Neuron (in vitro differentiated cells): ENCODE measurements at regions not wholly inside any gene's neighbourhood (a gene's known extent, or its start where the extent isn't known, plus 50 kb on each side); places are given as distances from the start of the nearest gene placed in this dataset.

Experiments used
- H2AFZ ChIP-seq: one replicate; pipeline ENCODE4 v1.6.1; 2013; ENCODE audit warnings: low read depth, mild to moderate bottlenecking, inconsistent platforms, low read length, moderate library complexity
- H3K27me3 ChIP-seq: one replicate; pipeline ENCODE4 v1.6.1; 2013; ENCODE audit warnings: low read length; ENCODE audit not compliant: insufficient read depth
- H3K36me3 ChIP-seq: one replicate; pipeline ENCODE4 v1.6.1; 2013; ENCODE audit warnings: low read length; ENCODE audit not compliant: insufficient read depth
- H3K4me1 ChIP-seq: one replicate; pipeline ENCODE4 v1.6.1; 2013; ENCODE audit warnings: low read length; ENCODE audit not compliant: insufficient read depth
- H3K4me3 ChIP-seq: 2 replicates; pipeline ENCODE4 v1.5.1; 2013; ENCODE audit warnings: mild to moderate bottlenecking, low read length, moderate library complexity
- H3K9me3 ChIP-seq: one replicate; pipeline ENCODE4 v1.6.1; 2013; ENCODE audit warnings: low read length

DNA sequence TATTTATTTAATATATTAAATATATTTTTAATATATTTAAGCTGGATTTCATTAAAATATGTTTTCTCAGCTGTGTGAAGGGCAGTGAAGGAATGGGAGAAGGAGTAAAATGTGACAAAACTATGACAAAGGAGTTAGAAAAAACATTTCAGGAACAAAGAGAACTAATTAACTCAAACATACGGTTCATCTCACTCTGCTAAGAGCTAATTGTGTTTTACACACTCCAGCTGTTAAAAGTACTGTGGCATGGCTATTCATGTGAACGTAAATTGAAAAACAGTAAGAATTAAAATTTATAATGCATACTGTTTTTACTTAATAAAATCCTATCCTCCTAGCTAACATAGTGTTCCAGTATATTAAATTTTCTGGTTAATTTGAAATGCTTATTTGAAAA lies 262.5 kb upstream of the GNAI1 start:
- H3K36me3 ChIP-seq: no peaks in the 10 kb centered on the region
- H3K4me1 ChIP-seq: no peaks in the 10 kb centered on the region
- H3K27me3 ChIP-seq: no peaks in the 10 kb centered on the region
- no peak overlapping the region for H2AFZ ChIP-seq
- no peak overlapping the region for H3K4me3 ChIP-seq
- no peaks in the 10 kb centered on the region for H3K9me3 ChIP-seq

DNA sequence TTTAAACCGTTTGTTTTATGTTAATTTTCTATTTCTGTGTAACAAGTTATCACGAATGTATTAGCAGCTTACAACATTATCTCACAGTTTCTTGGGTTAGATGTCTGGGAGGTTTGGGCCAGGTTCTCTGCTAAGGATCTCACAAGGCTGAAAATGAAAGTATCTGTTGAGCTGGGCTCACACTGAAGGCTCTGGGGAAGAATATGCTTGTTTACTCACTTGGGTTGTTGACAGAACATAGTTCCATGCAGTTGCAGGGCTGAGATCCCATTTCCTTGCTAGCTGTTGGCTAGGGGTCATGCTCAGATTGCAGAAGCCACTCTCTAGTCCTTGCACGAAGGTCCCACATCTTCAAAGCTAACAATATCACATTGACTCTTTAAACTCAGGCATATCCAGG lies 266.6 kb upstream of the GNAI1 start:
- no peaks in the 10 kb centered on the region for H3K9me3 ChIP-seq
- no peaks in the 10 kb centered on the region for H3K27me3 ChIP-seq
- no peaks in the 10 kb centered on the region for H3K36me3 ChIP-seq
- H3K4me3 ChIP-seq: no peak overlapping the region
- no peaks in the 10 kb centered on the region for H3K4me1 ChIP-seq
- no peak overlapping the region for H2AFZ ChIP-seq

DNA sequence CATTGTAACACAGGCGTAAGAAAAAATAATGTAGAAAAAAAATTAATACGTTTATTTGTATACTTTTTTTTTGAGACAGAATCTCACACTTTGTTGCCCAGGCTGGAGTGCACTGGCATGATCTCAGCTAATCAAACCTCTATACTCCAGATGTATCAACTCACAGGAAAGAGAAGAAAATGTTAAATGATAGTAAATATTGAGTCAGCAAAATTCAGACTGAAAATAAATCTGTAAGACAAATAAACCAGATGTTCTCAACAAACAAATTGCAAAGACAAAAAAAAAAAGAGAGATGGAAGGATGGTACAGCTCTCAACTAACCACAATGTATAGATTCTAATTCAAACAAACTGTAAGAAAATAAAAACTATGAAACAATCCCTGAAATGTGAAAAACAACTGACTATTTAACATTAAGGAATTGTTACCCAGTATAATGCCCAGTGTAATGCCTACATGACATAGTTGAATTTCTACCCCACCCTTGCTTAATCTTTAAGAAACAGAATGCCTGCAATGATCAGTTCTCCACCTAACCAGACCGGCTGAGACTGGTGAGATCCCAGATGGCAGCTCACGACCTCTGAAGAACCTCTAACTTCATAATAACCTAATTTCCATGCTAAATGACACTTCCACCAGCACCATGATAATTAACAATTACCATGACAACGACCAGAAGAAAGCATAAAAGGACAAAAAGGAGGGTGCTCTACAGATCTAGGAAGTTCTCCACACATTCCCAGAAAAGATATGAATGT lies 272.0 kb upstream of the GNAI1 start:
- H3K36me3 ChIP-seq: no peaks in the 10 kb centered on the region
- H3K4me1 ChIP-seq: peaks cover 5% of the 10 kb centered on the region
- H3K4me3 ChIP-seq: no peak overlapping the region
- H3K27me3 ChIP-seq: no peaks in the 10 kb centered on the region
- no peaks in the 10 kb centered on the region for H3K9me3 ChIP-seq
- peak overlapping the region; percentile 69 for H2AFZ ChIP-seq

DNA sequence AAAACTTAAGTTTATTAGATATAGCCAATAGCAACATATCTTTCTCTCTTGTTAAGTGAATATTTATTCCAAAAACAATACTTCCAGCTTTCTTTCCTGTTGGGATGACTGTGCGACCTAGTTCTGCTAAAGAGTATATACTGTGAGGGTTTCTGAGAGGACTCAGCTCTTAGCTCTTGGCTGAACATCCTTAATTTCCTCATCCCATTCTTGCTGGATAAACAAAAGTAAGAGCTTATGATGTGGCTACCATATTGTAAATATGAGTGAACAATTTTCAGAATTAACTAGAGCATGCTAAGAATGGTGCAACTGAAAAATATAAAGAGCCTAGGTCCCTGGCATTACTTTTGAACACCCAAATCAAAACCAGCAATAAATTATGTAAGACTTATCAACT lies 279.5 kb upstream of the GNAI1 start:
- no peaks in the 10 kb centered on the region for H3K36me3 ChIP-seq
- no peaks in the 10 kb centered on the region for H3K9me3 ChIP-seq
- H3K4me3 ChIP-seq: no peak overlapping the region
- H2AFZ ChIP-seq: no peak overlapping the region
- H3K27me3 ChIP-seq: no peaks in the 10 kb centered on the region
- no peaks in the 10 kb centered on the region for H3K4me1 ChIP-seq

DNA sequence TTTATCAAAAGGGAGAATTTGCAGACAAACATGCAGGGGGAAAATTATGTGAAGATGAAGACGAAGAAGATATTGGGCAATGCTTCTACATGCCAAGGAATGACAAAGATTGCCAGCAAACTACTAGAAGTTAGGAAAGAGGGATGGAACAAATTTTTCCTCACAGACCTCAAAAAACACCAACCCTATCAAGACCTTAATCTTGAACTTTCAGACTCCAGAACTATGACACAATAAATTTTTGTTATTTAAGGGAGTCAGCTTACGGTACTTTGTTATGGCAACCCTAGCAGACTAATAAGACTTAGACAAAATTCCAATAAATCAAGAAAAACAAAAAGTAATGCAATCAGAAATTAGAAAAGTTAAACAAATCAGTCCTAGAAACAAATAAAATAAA lies 280.0 kb upstream of the GNAI1 start:
- H3K4me1 ChIP-seq: no peaks in the 10 kb centered on the region
- no peaks in the 10 kb centered on the region for H3K36me3 ChIP-seq
- H2AFZ ChIP-seq: no peak overlapping the region
- no peaks in the 10 kb centered on the region for H3K9me3 ChIP-seq
- H3K4me3 ChIP-seq: no peak overlapping the region
- H3K27me3 ChIP-seq: no peaks in the 10 kb centered on the region

DNA sequence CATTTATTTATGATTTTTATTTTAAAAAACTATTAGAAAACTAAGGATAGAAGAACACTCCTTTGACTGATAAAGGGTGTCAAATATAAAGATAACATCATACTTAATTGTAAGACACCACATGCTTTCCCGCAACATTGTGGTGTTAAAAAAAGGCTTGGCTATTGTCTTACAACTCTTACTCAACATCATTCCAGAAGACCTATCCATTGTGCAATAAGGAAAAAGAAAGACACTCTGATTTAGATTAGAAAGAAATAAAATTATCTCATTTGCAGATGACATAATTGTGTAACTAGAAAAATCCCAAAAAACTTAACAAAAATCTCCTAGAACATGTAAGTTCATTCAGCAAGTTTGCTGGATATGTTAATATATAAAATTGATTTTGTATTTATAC lies 296.7 kb upstream of the GNAI1 start:
- no peaks in the 10 kb centered on the region for H3K4me1 ChIP-seq
- no peak overlapping the region for H3K4me3 ChIP-seq
- no peaks in the 10 kb centered on the region for H3K36me3 ChIP-seq
- H2AFZ ChIP-seq: no peak overlapping the region
- no peaks in the 10 kb centered on the region for H3K9me3 ChIP-seq
- H3K27me3 ChIP-seq: no peaks in the 10 kb centered on the region

DNA sequence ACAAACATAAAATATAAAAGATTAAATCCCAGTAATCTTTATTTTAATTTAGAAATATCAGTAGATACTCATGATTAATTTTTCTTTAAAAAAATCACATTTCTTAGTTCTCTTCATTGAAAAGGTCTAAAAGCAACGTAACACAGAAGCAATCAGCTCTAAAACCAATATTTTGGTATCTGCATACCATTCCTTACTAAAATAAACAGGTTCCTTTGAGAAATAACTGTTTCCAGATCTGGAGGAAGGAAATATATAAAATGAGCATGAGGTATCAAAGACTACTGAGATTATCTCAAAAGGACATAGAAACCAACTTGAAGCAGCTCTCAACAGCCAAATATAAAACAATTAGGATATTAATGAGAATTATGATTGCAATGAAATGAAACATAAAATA lies 301.0 kb upstream of the GNAI1 start:
- H3K27me3 ChIP-seq: no peaks in the 10 kb centered on the region
- no peaks in the 10 kb centered on the region for H3K4me1 ChIP-seq
- H3K9me3 ChIP-seq: no peaks in the 10 kb centered on the region
- no peak overlapping the region for H2AFZ ChIP-seq
- H3K4me3 ChIP-seq: no peak overlapping the region
- no peaks in the 10 kb centered on the region for H3K36me3 ChIP-seq

DNA sequence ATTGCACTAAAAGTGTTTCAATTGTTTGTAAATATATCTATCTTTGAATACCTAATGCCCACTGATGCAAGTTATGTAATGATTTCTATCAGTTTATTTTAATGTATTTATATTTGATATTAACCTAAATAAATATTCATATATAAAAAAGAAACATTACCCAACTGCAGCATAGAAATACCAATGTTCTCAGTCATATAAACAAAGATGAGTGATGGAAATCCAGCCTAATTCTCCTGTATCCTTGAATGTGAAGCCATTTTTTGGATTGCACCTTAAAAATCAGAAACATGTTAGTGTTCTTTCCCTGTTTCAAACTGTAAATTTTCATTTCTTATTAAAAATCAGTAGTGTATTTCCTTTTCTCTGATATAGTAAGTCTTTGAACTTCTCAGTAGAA lies 305.8 kb upstream of the GNAI1 start:
- Histone ChIP-seq H3K27me3 (no peaks in the 10 kb centered on the region), H2AFZ (no peak overlapping the region), H3K36me3 (no peaks in the 10 kb centered on the region), H3K4me3 (no peak overlapping the region), H3K4me1 (no peaks in the 10 kb centered on the region), H3K9me3 (no peaks in the 10 kb centered on the region)

DNA sequence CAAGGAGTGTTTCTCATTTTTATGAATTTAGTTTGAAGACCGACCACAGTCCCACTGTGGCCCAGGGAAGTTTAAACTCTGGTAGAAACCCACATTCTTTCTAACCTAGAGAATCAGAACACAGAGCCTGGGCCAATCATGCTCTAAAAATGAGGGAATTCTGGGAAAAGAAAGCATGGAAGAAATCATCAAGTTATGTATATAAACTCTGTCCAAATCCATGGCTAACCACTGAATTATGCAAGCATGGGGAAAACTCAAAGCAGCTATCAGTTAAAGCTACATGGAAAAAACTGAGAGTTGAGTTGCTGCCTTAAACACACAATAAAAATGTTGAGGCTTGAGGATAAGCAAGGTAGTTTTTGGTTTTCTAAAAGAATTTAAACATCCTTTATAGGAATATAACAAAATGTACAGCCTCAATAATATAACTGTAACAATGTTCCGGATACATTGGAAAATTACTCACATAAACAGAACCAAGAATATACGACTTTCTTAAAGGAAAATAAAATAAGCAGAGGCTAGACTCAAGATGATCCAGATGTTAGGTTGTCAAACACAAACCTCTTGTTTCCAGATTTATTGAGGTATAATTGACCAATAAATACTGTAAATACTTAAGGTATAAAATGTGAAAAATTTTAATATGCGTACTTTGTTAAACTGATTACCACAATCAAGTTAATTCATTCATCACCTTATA lies 311.2 kb upstream of the GNAI1 start:
- H3K27me3 ChIP-seq: no peaks in the 10 kb centered on the region
- no peaks in the 10 kb centered on the region for H3K36me3 ChIP-seq
- H3K4me1 ChIP-seq: peaks cover 9% of the 10 kb centered on the region
- no peak overlapping the region for H3K4me3 ChIP-seq
- H2AFZ ChIP-seq: no peak overlapping the region
- H3K9me3 ChIP-seq: no peaks in the 10 kb centered on the region

DNA sequence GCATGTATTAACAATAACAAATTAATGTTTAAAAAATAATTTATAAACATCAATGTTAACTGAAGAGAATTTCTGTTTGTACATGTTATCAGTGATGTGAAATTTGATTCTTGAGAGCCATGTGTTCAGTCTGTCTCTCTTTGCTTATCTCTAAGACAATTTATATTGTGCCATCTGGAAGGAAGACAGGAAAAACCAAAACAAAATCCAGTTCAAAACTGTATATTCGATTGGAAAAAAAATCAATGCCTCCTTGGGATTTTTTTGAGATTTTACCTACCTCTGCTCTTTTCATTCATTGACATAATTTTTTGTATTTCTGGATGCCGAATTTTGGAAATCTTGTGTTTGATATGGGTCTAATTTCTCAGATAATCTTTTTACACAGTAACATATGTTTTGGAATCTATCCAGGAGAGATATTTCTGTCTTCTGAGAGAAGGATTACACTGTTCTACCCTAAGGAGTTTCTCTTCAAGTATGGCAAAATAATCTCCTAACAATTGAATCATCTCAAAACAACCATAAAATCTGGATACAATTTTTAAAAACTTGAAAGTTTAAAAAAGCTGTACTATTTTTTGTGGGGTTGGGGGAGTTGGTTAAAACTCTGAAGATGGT lies 311.9 kb upstream of the GNAI1 start:
- H2AFZ ChIP-seq: no peak overlapping the region
- H3K36me3 ChIP-seq: no peaks in the 10 kb centered on the region
- H3K4me3 ChIP-seq: no peak overlapping the region

DNA sequence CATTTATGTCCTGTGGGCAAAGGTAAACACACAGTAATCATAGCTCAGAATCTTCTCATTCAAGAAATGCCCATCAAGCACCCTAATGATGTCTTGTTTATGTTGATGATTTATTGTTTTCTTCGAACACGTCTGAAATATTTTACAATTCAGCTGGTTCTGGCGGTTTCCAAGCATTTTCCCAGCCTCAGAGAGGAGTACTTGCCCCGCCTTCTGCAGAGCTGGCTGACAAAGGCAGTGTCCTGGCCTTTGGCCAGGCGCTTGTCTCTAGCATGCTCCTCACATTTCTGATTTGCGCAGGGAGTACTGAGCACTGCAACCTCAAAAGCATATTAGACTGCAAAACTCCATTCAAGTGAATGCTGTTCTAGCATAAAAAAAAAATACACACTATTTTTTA lies 314.2 kb upstream of the GNAI1 start:
- H3K36me3 ChIP-seq: no peaks in the 10 kb centered on the region
- no peaks in the 10 kb centered on the region for H3K27me3 ChIP-seq
- peaks cover 9% of the 10 kb centered on the region for H3K4me1 ChIP-seq
- peak overlapping the region; percentile 74 for H2AFZ ChIP-seq
- no peaks in the 10 kb centered on the region for H3K9me3 ChIP-seq
- peak overlapping the region; percentile 39 for H3K4me3 ChIP-seq

More for the DNA sequence above, 311.9 kb upstream of the GNAI1 start:
- Histone ChIP-seq H3K9me3 (no peaks in the 10 kb centered on the region), H3K27me3 (no peaks in the 10 kb centered on the region), H3K4me1 (peaks cover 9% of the 10 kb centered on the region)

DNA sequence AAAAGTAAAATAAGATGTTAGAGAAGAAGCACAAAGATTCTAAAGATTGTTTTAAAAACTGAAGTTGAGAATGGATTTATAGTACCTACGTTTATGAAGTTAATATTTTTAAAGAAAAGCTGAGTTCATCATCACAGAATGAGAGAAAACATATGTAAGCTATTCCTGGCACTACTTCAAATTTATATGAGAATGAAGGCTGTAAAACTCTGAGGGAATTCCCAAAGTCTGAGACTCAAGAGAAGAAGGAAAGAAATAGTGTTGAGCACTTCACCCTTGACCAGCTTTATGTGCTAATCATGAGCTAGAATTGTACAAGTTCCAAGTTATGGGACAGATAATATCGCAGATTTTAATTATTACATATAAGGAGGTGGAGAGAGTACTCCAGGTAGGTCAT lies 323.7 kb upstream of the GNAI1 start:
- Histone ChIP-seq H2AFZ (no peak overlapping the region), H3K4me3 (no peak overlapping the region), H3K36me3 (no peaks in the 10 kb centered on the region), H3K4me1 (no peaks in the 10 kb centered on the region), H3K9me3 (no peaks in the 10 kb centered on the region), H3K27me3 (no peaks in the 10 kb centered on the region)

DNA sequence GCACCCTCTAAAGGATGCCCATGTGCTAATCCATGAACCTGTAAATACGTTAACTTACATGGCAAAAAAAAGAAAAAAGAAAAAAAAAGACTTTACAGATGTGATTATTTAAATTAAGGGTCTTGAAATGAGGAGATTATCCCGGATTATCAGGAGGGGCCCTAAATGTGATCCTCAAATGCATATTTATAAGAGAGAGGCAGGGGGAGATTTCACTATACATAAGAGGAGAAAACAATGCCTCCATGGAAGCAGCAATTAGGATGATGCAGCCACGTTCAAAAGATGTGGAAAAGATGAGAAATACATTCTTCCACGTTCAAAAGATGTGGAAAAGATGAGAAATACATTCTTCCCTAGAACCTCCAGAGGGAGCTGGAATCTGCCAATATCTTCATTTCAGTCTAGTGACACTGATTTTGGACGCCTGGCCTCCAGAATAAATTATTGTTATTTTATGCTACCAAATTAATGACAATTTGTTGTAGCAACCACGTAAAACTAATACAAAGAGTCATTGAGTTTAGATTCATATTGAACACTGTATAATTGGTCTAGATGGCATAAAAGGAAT lies 328.4 kb upstream of the GNAI1 start:
- Histone ChIP-seq H2AFZ (no peak overlapping the region), H3K9me3 (no peaks in the 10 kb centered on the region), H3K27me3 (no peaks in the 10 kb centered on the region), H3K4me3 (no peak overlapping the region), H3K4me1 (no peaks in the 10 kb centered on the region), H3K36me3 (no peaks in the 10 kb centered on the region)
